ENCODE measurements at regions not wholly inside any gene's neighbourhood (a gene's known extent, or its start where the extent isn't known, plus 50 kb on each side); places are given as distances from the start of the nearest gene placed in this dataset.
"Not testable (repeated sequence)": the region's sequence is repeated elsewhere in the genome, so short reads cannot be mapped to it uniquely, and the experiment has no call there.

DNA sequence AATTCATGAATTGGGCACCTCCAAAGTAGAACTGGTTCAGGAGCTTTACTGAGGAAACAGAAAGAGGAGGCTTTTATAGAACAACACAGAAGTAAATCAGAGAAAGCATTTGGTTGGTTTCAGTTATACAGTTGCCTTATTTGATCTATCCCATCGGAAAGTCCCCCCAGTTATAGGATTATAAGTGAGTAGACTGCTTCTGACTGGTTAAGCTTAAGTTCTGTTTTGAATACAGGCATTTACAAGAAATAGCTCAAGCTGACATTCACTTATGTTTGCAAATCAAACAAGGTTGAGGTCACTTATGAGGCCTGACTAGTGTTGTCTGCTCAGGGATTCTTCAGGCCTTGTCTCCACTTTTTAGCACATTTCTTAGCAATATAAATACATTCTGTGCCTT lies 857.4 kb downstream of the EFNB2 start:
- H3K27me3 ChIP-seq (ENCODE audit: low read depth): no peaks in the 10 kb centered on the region
- H3K4me3 ChIP-seq: no peak overlapping the region
- no peak overlapping the region for H3K27ac ChIP-seq (replicated peaks)
- no peaks in the 10 kb centered on the region for H3K4me1 ChIP-seq
- intact Hi-C loops (cut with micrococcal nuclease): no loop called here
- H3K9me3 ChIP-seq (replicated peaks): no peaks in the 10 kb centered on the region
- DNase-seq: no peak
- no peaks in the 10 kb centered on the region for H3K36me3 ChIP-seq
- TF ChIP-seq, protein P1, sequence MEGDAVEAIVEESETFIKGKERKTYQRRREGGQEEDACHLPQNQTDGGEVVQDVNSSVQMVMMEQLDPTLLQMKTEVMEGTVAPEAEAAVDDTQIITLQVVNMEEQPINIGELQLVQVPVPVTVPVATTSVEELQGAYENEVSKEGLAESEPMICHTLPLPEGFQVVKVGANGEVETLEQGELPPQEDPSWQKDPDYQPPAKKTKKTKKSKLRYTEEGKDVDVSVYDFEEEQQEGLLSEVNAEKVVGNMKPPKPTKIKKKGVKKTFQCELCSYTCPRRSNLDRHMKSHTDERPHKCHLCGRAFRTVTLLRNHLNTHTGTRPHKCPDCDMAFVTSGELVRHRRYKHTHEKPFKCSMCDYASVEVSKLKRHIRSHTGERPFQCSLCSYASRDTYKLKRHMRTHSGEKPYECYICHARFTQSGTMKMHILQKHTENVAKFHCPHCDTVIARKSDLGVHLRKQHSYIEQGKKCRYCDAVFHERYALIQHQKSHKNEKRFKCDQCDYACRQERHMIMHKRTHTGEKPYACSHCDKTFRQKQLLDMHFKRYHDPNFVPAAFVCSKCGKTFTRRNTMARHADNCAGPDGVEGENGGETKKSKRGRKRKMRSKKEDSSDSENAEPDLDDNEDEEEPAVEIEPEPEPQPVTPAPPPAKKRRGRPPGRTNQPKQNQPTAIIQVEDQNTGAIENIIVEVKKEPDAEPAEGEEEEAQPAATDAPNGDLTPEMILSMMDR (IDR thresholded peaks at IDR 0.05; ENCODE audit: borderline replicate concordance): no peak

DNA sequence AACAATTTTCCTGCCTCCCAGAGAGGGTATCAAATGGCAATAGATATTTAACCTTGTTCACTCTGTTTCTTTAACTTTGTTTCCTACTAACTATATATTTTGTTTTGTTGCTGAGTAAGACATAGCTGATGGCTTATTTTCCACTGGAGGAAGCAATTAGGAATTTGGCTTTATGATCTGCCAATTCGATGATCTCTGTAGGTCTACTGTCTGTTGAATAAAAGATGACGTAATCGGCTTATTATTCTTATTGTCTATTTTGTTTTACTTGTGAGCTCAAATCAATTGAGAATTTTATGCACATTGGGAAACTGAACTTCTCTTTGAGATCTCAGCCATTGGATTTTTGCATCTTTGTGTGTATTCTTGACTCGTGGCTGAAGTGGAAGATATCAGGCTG lies 862.6 kb downstream of the EFNB2 start:
- no peaks in the 10 kb centered on the region for H3K27me3 ChIP-seq (ENCODE audit: low read depth)
- TF ChIP-seq, protein P1 (IDR thresholded peaks at IDR 0.05; ENCODE audit: borderline replicate concordance): no peak

DNA sequence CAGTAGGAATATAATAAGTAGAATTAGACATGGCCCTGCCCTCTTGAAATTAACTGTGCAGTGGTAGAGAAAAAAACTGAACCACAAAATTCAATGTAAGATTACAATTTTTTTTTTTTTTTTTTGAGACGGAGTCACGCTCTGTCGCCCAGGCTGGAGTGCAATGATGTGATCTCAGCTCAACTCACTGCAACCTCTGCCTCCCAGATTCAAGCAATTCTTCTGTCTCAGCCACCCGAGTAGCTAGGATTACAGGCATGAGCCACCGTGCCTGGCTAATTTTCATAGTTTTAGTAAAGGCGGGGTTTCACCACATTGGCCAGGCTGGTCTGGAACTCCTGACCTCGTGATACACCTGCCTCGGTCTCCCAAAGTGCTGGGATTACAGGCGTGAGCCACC lies 864.3 kb downstream of the EFNB2 start:
- H3K27me3 ChIP-seq (ENCODE audit: low read depth); intact Hi-C loops (cut with micrococcal nuclease); H3K36me3 ChIP-seq; H3K4me1 ChIP-seq; H3K4me3 ChIP-seq; H3K27ac ChIP-seq (replicated peaks); DNase-seq; H3K9me3 ChIP-seq (replicated peaks): not testable (repeated sequence)

More for the DNA sequence above, 862.6 kb downstream of the EFNB2 start:
- no peaks in the 10 kb centered on the region for H3K4me1 ChIP-seq
- no peaks in the 10 kb centered on the region for H3K36me3 ChIP-seq
- DNase-seq: no peak
- H3K27ac ChIP-seq (replicated peaks): no peak overlapping the region
- intact Hi-C loops (cut with micrococcal nuclease): no loop called here
- no peak overlapping the region for H3K4me3 ChIP-seq
- no peaks in the 10 kb centered on the region for H3K9me3 ChIP-seq (replicated peaks)

DNA sequence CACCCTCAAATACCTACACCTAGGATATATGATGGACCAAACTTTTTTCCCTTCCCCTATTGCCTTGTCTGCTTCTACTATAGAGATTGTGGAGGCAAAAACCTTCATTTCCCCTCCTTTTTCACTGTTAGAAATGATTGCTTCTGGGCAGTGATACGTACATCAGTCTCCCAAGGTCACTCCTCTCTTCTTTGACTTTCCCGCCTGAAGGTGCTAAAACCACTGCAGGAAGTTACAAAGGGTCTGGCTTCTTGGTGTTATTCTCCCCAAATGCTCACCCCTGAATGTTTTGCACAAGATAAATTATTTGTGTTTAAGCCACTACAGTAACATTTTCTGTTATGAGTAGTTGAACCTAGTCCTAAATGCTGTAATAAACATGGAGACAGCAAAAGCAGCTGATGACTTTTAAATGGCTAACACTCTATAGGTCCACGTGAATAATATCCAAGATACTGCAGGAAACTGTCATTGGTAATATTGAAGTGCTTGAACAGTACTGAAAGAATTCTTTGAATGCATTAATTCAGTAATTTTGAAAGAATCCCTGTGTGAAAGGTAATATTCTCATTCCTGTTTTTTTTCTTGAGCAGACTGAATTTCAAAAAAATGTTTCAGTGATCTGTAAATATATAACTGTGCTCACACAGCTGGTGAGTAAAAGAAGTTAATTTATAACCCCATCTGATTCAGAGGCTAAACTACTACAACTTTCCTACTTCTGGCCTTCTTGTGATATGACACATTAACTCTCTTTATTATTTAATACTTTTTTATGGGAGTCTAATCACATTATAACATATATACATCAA lies 865.1 kb downstream of the EFNB2 start:
- no peak for DNase-seq
- TF ChIP-seq, protein P1 (IDR thresholded peaks at IDR 0.05; ENCODE audit: borderline replicate concordance): no peak
- H3K4me3 ChIP-seq: no peak overlapping the region
- H3K27me3 ChIP-seq (ENCODE audit: low read depth): no peaks in the 10 kb centered on the region
- intact Hi-C loops (cut with micrococcal nuclease): no loop called here
- H3K4me1 ChIP-seq: no peaks in the 10 kb centered on the region
- H3K36me3 ChIP-seq: no peaks in the 10 kb centered on the region
- H3K9me3 ChIP-seq (replicated peaks): no peaks in the 10 kb centered on the region
- H3K27ac ChIP-seq (replicated peaks): no peak overlapping the region

DNA sequence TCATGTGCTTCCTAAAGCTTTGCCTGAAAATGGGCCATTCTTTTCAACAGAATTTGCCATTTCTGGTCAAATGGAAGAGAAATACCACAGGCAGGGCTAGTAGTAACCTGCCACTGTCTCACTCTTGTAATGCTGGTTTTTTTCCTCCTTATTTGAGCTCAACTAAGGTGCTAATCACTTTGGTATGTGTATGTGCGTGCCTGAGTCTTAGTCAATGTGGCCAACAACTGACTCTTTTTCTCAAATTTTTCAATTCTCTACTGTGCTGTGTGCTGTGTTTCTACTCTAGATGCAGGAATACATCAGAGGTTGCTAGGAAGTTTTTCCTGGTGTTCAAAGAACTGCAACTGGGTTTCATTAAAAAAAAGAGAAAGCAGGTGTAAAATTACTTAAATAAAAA lies 870.2 kb downstream of the EFNB2 start:
- Histone ChIP-seq H3K4me1 (no peaks in the 10 kb centered on the region), H3K4me3 (no peak overlapping the region), H3K9me3 (replicated peaks) (no peaks in the 10 kb centered on the region), H3K27ac (replicated peaks) (no peak overlapping the region), H3K36me3 (no peaks in the 10 kb centered on the region), H3K27me3 (ENCODE audit: low read depth) (no peaks in the 10 kb centered on the region)
- intact Hi-C loops (cut with micrococcal nuclease): no loop called here
- no peak for DNase-seq
- TF ChIP-seq, protein P1 (IDR thresholded peaks at IDR 0.05; ENCODE audit: borderline replicate concordance): no peak

DNA sequence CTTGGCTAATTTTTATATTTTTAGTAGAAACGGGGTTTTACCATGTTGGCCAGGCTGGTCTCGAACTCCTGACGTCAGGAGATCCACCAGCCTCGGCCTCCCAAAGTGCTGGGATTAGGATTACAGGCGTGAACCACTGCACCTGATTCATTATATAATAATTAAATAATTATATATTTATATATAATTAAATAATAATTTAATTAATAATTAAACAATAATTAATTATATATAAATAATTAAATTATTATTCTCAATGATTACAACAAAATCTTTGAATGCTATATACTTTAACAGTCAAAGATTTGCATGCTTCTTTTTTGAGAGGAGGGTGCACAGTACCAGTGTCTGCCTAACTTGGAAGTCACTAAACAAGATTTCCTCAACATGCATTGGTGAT lies 872.3 kb downstream of the EFNB2 start:
- Histone ChIP-seq H3K4me1 (no peaks in the 10 kb centered on the region), H3K36me3 (no peaks in the 10 kb centered on the region), H3K9me3 (replicated peaks) (no peaks in the 10 kb centered on the region), H3K27ac (replicated peaks) (no peak overlapping the region), H3K27me3 (ENCODE audit: low read depth) (no peaks in the 10 kb centered on the region), H3K4me3 (no peak overlapping the region)
- no peak for DNase-seq
- intact Hi-C loops (cut with micrococcal nuclease): no loop called here
- TF ChIP-seq, protein P1 (IDR thresholded peaks at IDR 0.05; ENCODE audit: borderline replicate concordance): no peak
